Stimulated activated CD8-positive, alpha-beta memory T cell treated with anti-CD3 and anti-CD28 coated beads, Interleukin-15, amount 100 ng/mL, for 1 hour (primary cell): ENCODE measurements at regions not wholly inside any gene's neighbourhood (a gene's known extent, or its start where the extent isn't known, plus 50 kb on each side); places are given as distances from the start of the nearest gene placed in this dataset.
"Not testable (repeated sequence)": the region's sequence is repeated elsewhere in the genome, so short reads cannot be mapped to it uniquely, and the experiment has no call there.

Experiments used
- DNase-seq: peaks from one replicate; pipeline ENCODE4 v3.0.0-alpha.2; 2020; ENCODE audit warnings: low read depth

- no peak for DNase-seq
Observed at GRCh38 chr6:9172096-9172495, 736.8 kb upstream of the SLC35B3 start.

- DNase-seq = no peak
Observed at GRCh38 chr6:9168669-9169068, 733.3 kb upstream of the SLC35B3 start.

GRCh38 chr6:9161731-9162130 lies 726.4 kb upstream of the SLC35B3 start:
- DNase-seq = no peak

- DNase-seq = no peak
Observed at GRCh38 chr6:9159051-9159450, 723.7 kb upstream of the SLC35B3 start.

GRCh38 chr6:9155836-9156235 lies 720.5 kb upstream of the SLC35B3 start:
- no peak for DNase-seq

GRCh38 chr6:9143140-9143539 lies 707.8 kb upstream of the SLC35B3 start:
- DNase-seq = no peak

- DNase-seq = no peak
Observed at GRCh38 chr6:9140951-9141460, 705.7 kb upstream of the SLC35B3 start.

- DNase-seq = no peak
Observed at GRCh38 chr6:9140172-9140571, 704.8 kb upstream of the SLC35B3 start.

- no peak for DNase-seq
Observed at GRCh38 chr6:9139746-9140145, 704.4 kb upstream of the SLC35B3 start.

- DNase-seq = no peak
Observed at GRCh38 chr6:9138936-9139335, 703.6 kb upstream of the SLC35B3 start.

- DNase-seq = no peak
Observed at GRCh38 chr6:9136141-9136822, 700.9 kb upstream of the SLC35B3 start.

GRCh38 chr6:9131616-9132015 lies 696.3 kb upstream of the SLC35B3 start:
- DNase-seq = no peak

GRCh38 chr6:9131201-9131600 lies 695.9 kb upstream of the SLC35B3 start:
- no peak for DNase-seq

- no peak for DNase-seq
Observed at GRCh38 chr6:9128970-9129369, 693.6 kb upstream of the SLC35B3 start.

GRCh38 chr6:9126878-9127560 lies 691.7 kb upstream of the SLC35B3 start:
- no peak for DNase-seq

GRCh38 chr6:9126034-9126433 lies 690.7 kb upstream of the SLC35B3 start:
- DNase-seq = not testable (repeated sequence)

GRCh38 chr6:9121549-9121948 lies 686.2 kb upstream of the SLC35B3 start:
- no peak for DNase-seq

GRCh38 chr6:9116026-9116425 lies 680.7 kb upstream of the SLC35B3 start:
- no peak for DNase-seq

GRCh38 chr6:9112544-9112943 lies 677.2 kb upstream of the SLC35B3 start:
- DNase-seq = no peak

- DNase-seq = no peak
Observed at GRCh38 chr6:9103876-9104521, 668.7 kb upstream of the SLC35B3 start.

- DNase-seq = no peak
Observed at GRCh38 chr6:9101920-9102319, 666.6 kb upstream of the SLC35B3 start.

GRCh38 chr6:9100869-9101580 lies 665.7 kb upstream of the SLC35B3 start:
- DNase-seq = no peak

- no peak for DNase-seq
Observed at GRCh38 chr6:9095729-9096128, 660.4 kb upstream of the SLC35B3 start.
